NCI-H1105 (cell line): ENCODE measurements at regions not wholly inside any gene's neighbourhood (a gene's known extent, or its start where the extent isn't known, plus 50 kb on each side); places are given as distances from the start of the nearest gene placed in this dataset.
"Not testable (repeated sequence)": the region's sequence is repeated elsewhere in the genome, so short reads cannot be mapped to it uniquely, and the experiment has no call there.

Experiments used
- DNase-seq: peaks from one replicate; lab custom pipeline; 2025; lab: John Stamatoyannopoulos, UW

DNA sequence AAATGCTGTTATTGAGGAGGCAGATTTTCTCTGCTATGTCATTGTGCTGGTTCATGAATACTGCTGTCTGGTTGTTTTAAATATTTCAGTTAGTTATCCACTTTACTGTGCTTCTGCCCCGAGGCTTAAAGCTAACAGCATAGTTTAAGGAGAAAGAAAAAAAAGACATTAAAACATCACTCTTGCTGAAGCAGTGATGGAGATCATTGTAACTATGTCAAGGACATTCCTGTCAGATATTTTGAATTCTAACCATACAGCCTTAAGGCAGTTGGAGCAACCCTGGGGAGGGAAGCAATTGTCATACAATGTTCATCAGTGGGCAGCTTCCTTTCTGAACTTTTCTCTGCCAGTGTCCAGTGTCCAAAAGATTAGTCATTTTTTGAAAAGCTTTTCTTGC, 199.0 kb upstream of the DDX53 start:
- no peak for DNase-seq

- no peak for DNase-seq
Observed at GRCh38 chrX:22803353-22803752, 196.4 kb upstream of the DDX53 start.

DNA sequence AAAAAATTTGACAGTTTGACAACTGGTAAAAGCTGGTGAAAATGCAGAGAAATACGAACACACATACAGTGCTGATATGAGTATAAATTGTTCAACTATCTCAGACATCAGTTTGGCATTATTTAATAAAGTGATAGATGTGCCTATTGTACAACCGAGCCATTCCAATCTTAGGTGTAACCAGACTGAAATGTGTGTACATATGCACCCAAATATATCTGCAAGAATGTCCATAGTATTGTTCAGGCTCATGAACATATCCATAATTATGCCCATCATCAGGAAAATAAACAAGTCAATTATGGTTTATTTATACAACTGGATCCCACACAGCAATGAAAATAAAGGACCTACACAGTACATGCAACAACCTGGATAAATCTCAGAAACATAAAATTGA, 188.9 kb upstream of the DDX53 start:
- DNase-seq = no peak

GRCh38 chrX:22818061-22818460, 181.7 kb upstream of the DDX53 start:
- DNase-seq = no peak

GRCh38 chrX:22855693-22856092, 144.1 kb upstream of the DDX53 start:
- DNase-seq = no peak

- DNase-seq = no peak
Observed at GRCh38 chrX:22859642-22860041, 140.1 kb upstream of the DDX53 start.

DNA sequence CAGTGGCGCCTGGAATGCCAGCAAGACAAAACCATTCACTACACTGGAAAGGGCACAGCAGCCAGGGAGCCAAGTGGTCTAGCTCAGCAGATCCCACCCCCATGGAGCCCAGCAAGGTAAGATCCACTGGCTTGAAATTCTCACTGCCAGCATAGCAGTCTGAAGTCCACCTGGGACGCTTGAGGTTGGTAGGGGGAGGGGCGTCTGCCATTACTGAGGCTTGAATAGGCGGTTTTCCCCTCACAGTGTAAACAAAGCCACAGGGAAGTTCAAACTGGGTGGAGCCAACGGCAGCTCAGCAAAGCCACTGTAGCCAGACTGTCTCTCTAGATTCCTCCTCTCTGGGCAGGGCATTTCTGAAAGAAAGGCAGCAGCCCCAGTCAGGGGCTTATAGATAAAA, 133.0 kb upstream of the DDX53 start:
- not testable (repeated sequence) for DNase-seq

GRCh38 chrX:22882543-22882942, 117.2 kb upstream of the DDX53 start:
- DNase-seq = no peak

DNA sequence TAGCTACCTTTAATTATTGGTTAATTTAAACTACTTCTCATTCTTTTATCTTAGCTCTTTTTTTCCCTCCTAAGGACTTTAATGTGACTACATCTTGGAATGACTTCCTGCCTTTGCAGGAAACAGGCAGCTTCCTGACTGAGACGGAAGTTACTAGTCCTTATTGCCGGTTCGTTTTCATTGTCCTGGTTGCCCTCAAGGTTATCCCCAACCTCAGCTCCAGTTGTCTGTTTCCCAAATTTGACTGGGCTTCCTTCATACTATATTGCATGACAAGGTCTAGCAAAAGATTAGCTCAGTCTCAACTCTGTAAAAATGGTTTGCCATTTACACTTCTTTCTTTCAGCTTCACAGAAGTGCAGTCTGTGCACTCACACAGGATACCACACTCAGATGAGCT, 109.9 kb upstream of the DDX53 start:
- no peak for DNase-seq

DNA sequence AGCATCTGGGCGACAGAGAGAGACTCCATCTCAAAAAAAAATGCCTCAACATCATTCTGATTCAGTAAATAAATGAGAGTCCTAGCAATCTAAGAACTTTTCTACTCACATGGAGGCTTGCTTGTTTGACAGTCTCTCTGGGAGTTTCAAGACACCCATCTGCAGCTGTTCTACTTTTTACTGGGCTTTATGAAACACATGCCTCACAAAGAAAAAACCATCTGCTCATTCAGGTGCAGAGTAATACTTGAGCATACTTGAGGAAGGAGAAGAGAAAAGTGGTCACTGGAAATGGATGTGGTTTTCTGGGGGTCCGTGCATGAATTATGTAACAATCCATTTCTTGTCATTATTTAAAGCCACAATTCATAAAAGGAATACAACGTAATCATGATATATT, 87.1 kb upstream of the DDX53 start:
- no peak for DNase-seq

DNA sequence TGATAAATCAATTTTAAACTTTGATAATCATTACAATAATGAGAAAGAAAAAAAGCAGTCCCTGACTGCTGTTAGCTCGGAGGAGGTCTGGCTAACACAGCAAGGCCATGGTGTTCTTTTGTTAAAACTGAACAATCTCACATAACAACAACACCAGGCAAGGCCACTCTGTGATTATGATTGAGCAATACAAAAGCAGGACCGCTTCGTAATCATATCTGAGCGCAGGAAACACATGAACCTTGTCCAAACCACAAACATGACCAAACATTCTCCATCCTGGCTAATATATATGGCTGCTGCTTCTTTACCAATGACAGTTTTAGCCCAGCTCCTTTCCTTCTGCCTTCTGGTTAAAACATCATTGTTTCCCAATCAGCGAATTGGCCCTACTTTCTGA, 76.8 kb upstream of the DDX53 start:
- no peak for DNase-seq

GRCh38 chrX:22934640-22935039, 65.1 kb upstream of the DDX53 start:
- no peak for DNase-seq

DNA sequence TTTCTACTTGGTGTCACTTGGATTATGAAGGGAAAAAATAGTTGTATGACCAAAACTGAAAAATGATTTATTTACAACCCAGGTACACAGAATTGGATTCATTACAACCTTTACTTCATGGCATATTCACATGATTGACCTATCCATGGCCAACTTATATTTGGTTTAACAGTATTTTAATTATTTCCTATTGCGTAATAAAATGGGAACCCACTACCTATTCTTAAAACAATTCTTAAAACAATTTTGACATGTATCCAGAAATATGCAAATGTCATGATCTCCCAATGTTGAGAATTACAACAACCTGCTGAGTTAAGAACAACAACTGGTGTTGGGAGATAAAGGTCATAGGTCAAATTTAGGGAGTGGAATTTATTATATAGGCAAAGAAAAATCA, 54.8 kb upstream of the DDX53 start:
- DNase-seq = no peak
